ENCODE measurements at regions not wholly inside any gene's neighbourhood (a gene's known extent, or its start where the extent isn't known, plus 50 kb on each side); places are given as distances from the start of the nearest gene placed in this dataset.

- Histone ChIP-seq H3K27me3 (ENCODE audit: control insufficient read depth, insufficient read depth, low read length) (peaks cover 68% of the 10 kb centered on the region), H3K4me1 (ENCODE audit: control insufficient read depth, insufficient read depth, low read length) (0 out of 2 replicates have a peak, but pooled peaks cover 4% of the 10 kb centered on the region), H3K27ac (ENCODE audit: low read length) (no peak overlapping the region), H3K9me3 (ENCODE audit: control insufficient read depth, insufficient read depth, low read depth, low read length) (no peaks in the 10 kb centered on the region), H3K4me3 (ENCODE audit: low read depth in 2 of 2, low read length in 2 of 2) (no peak overlapping the region), H3K36me3 (ENCODE audit: control insufficient read depth, insufficient read depth, low read length) (peaks cover 4% of the 10 kb centered on the region; the same call in 1 of the 2 replicates)
- BruUV-seq (replicated peaks), result no TSS peak
- TF ChIP-seq SIN3A (IDR thresholded peaks at IDR 0.05; ENCODE audit: borderline replicate concordance, insufficient read depth, low read depth, low read length) (no peak), POLR2AphosphoS5 (IDR thresholded peaks at IDR 0.05; ENCODE audit: low read depth, low read length) (no peak), CTCF (IDR thresholded peaks at IDR 0.05) (no peak), REST (IDR thresholded peaks at IDR 0.05; ENCODE audit: insufficient read depth in 1 of 2, low read depth in 2 of 2, low read length in 1 of 2) (no peak), TCF7L2 (IDR thresholded peaks at IDR 0.05; ENCODE audit: low read depth, low read length) (no peak)
- in situ Hi-C loops (cut with HindIII; ENCODE audit: low pct_unique_long_range_greater_than_20kb, low sequenced_read_pairs), result no loop called here
- ATAC-seq (no peak), DNase-seq (ENCODE audit: low read depth, low spot score) (no peak)
- intact Hi-C loops (cut with micrococcal nuclease; ENCODE audit: unreplicated experiment), result no loop called here
- ChIA-PET POLR2A (no interaction called here), CTCF (no interaction called here)
Measured at GRCh38 chr10:91164520-91165065, 55.9 kb upstream of the PCGF5 start.

GRCh38 chr10:91167406-91167805 lies 53.1 kb upstream of the PCGF5 start:
- in situ Hi-C loops (cut with HindIII; ENCODE audit: low pct_unique_long_range_greater_than_20kb, low sequenced_read_pairs) (no loop called here), intact Hi-C loops (cut with micrococcal nuclease; ENCODE audit: unreplicated experiment) (no loop called here)
- no peak overlapping the region for H3K27ac ChIP-seq (ENCODE audit: low read length)
- no peaks in the 10 kb centered on the region for H3K9me3 ChIP-seq (ENCODE audit: control insufficient read depth, insufficient read depth, low read depth, low read length)
- ATAC-seq (no peak), DNase-seq (ENCODE audit: low read depth, low spot score) (no peak)
- ChIA-PET CTCF (no interaction called here), POLR2A (no interaction called here)
- BruUV-seq (replicated peaks), result no TSS peak
- H3K36me3 ChIP-seq (ENCODE audit: control insufficient read depth, insufficient read depth, low read length), result peaks cover 4% of the 10 kb centered on the region; the same call in 1 of the 2 replicates
- no peak overlapping the region for H3K4me3 ChIP-seq (ENCODE audit: low read depth in 2 of 2, low read length in 2 of 2)
- H3K27me3 ChIP-seq (ENCODE audit: control insufficient read depth, insufficient read depth, low read length), result peaks cover 46% of the 10 kb centered on the region
- TF ChIP-seq SIN3A (IDR thresholded peaks at IDR 0.05; ENCODE audit: borderline replicate concordance, insufficient read depth, low read depth, low read length), result no peak
- TF ChIP-seq POLR2AphosphoS5 (IDR thresholded peaks at IDR 0.05; ENCODE audit: low read depth, low read length), result no peak
- no peak for TF ChIP-seq TCF7L2 (IDR thresholded peaks at IDR 0.05; ENCODE audit: low read depth, low read length)
- no peak for TF ChIP-seq REST (IDR thresholded peaks at IDR 0.05; ENCODE audit: insufficient read depth in 1 of 2, low read depth in 2 of 2, low read length in 1 of 2)
- TF ChIP-seq CTCF (IDR thresholded peaks at IDR 0.05), result no peak
- H3K4me1 ChIP-seq (ENCODE audit: control insufficient read depth, insufficient read depth, low read length), result 0 out of 2 replicates have a peak, but pooled peaks cover 4% of the 10 kb centered on the region
